NCI-H748 (cell line): ENCODE measurements at regions not wholly inside any gene's neighbourhood (a gene's known extent, or its start where the extent isn't known, plus 50 kb on each side); places are given as distances from the start of the nearest gene placed in this dataset.
"Not testable (repeated sequence)": the region's sequence is repeated elsewhere in the genome, so short reads cannot be mapped to it uniquely, and the experiment has no call there.

Experiments used
- DNase-seq: peaks from one replicate; lab custom pipeline; 2025; ENCODE audit not compliant: unreplicated experiment; lab: John Stamatoyannopoulos, UW

DNA sequence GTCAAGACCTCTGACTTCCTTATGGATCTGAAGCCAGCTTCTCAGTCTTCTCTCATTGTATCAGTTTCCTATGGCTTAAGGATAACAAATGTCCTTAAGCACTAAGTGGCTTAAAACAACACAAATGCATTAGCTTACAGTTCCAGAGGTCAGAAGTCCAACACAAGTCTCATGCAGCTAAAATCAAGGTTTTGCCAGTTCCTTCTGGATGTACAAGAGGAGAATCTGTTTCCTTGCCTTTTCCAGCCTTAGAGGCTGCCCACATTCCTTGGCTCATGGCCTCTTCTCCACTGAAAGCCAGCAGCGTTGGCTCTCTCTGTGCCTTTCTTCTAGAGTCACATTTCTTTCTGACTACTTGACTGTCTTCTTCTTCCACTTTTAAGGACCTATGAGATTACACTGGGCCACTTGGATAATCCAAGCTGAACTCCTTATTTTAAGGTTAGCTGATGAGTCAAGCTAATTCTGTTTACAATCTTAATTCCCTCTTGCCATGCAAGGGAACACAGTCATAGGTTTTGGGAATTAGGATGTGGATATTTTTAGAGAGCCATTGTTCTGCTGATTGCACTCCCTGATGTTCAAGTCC, 179.0 kb downstream of the BCAS1 start:
- no peak for DNase-seq

DNA sequence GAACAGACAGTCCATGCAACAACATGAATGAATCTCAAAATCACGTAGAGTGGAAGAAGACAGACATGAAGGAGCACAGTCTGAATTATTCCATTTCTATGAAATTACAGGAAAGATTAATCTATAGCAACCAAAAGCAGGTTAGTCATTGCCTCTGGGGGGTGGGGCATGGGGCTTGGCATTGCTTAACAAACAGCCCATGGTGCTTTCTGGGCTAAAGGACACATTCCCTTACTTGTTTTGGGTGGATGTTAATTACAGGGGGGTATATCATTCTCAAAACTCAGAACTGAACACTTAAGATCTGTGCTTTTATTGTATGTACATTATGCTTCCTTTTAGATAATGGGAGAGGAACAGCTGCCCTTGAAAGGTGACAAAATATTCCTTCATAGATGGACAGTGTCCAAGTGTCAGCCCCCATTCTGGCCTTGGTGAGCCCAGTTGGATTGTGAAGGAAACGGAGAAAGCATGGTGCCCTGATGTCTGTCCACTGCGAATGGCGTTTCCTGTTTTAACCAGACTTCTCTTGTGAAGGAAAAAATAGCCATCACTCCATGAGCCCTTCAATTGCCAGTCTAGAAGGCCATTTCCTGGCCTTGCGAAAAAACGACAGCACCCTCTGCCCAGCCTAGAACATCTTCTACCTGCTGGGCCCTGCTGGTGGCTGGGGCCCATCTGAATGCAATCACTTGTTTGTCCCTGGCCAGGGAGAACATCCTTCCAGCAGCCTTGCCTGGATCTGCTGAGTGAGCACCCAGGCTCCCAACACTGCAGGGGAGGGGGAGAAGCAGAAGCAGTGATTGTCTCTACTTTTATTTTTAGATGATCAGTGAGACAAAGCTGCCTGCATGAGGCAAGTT, 179.7 kb downstream of the BCAS1 start:
- no peak for DNase-seq

DNA sequence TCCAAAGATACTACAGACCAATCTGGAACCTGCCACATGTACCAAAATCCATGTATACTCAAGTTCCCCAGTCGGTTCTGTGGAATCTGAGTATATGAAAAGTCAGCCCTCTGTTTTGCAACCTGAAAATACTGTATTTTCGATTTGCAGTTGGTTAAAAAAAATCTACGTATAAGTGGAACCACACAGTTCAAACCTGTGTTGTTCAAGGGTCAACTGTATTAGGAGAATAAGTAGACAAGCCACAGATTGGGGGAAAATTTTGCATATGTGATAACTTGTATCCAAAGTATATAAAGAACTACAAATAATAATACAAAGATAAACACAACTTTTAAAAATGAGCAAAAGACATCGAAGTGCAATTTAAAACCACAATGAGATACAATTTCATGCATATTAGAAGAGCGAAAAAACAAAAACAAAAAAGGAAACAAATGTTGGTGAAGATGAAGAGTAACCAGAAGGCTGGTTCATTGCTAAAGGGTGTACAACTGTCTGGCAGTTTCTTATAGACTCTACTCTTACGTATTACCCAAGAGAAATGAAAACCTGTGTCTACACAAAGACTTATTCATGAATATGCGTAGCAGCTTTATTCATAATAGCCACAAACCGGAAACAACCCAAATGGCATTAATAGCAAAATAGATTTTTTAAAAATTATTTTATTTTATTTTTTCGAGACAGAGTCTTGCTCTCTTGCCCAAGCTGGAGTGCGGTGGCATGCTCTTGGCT, 180.8 kb downstream of the BCAS1 start:
- no peak for DNase-seq

DNA sequence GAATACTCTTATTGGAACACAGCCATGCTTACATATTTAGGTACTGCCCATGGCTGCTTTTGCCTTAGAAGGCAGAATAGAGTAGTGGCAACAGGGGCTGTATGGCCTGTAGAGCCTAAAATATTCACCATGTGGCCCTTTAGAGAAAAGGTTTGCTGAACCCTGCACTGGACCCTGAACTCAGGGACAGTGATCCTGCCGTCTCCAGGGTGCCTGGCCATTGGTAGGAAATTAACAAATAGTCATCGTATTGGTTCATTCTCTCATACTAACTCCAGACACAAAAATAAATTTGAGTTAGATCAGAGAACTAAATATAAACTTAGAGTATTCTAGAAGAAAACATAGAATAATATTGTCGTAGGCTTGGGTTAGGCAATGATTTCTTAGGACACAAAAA, 181.4 kb downstream of the BCAS1 start:
- DNase-seq, result no peak

DNA sequence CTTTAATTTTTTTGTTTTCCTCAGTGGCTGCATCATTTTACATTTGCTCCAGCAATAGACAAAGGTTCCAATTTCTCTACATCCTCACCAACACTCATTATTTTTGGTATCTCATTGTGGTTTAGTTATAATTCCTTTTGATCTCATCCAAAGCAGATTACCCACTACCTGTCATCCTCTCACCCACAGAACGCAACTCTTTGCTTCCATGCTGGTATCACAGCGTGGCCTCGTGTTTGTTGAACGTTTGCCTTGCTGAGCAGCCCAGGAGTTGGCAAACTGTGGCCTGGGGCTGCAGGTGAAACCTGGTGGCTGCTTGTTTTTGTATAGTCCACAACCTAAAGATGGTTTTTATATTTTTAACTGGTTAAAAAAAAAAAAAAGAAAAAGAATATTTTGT, 181.9 kb downstream of the BCAS1 start:
- DNase-seq, result no peak

DNA sequence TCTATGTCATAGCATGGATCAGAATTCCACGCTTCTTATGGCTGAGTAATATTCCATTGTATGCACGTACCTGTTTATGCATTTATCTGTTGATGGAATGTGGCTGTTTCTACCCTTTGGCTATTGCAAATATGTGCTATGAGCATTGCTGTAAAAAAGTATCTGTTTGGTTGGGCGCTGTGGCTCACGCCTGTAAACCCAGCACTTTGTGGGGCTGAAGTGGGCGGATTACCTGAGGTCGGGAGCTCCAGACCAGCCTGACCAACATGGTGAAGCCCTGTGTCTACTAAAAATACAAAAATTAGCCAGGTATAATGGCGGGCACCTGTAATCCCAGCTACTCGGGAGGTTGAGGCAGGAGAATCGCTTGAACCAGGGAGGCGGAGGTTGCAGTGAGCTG, 182.4 kb downstream of the BCAS1 start:
- no peak for DNase-seq

DNA sequence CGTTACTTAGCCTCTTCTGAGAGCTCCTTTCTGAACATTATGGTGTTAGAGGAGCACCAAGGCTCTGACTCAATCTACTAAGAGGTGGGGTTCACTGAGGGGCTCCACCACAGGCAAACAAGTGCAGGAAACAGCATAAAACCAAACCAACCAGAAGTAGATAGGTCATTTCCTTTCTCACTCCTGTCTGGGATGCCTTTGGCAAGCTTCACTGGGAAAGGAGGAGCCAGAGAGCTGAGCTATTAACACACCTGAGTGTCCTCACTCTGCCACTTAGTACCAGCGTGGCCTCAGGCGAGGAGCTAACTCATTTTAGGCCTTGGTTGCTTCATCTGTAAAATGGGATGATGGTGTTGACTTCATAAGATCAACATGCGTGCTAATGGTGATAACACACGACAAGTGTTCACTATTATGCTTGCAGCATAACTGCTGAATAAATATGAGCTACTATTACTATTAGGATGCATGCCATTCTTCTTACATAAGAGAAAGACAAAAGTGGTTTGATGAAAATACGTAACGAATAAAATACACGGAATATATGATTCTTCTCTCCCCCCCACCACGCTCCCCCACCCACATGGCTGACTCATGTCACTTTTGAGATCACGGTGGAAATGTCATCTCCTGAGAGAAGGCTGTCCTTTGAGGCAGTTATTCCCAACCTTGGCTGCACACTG, 185.4 kb downstream of the BCAS1 start:
- DNase-seq, result no peak

DNA sequence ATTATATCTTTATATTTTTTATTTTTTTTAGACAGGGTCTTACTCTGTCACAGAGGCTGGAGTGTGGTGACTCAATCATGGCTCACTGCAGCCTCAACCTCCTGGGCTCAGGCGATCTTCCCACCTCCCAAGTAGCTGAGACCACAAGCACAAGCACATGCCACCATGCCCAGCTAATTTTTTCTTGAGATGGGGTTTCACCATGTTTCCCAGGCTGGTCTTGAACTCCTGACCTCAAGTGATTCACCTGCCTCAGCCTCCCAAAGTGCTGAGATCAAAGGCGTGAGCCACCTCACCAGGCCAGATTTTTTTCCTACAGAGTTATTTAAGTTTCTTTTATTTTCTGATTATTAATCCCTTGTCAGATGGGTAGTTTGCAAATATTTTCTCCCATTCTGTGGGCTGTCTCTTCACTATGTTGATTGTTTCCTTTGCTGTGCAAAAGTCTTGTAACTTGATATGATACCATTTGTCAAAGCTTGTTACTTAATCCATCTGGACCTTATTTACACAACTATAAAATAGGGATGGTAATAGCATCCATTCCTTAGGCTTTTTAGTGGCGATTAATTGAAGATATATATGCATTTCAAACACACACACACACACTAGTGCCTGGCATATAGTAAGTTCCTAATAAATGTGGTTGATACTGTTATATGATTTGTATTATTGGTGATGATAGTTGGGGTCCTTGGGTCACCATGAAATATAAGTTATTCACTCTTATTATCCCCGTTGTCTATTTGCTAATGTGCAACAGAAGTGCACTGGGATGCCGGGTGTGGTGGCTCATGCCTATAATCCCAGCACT, 187.1 kb downstream of the BCAS1 start:
- DNase-seq, result no peak

DNA sequence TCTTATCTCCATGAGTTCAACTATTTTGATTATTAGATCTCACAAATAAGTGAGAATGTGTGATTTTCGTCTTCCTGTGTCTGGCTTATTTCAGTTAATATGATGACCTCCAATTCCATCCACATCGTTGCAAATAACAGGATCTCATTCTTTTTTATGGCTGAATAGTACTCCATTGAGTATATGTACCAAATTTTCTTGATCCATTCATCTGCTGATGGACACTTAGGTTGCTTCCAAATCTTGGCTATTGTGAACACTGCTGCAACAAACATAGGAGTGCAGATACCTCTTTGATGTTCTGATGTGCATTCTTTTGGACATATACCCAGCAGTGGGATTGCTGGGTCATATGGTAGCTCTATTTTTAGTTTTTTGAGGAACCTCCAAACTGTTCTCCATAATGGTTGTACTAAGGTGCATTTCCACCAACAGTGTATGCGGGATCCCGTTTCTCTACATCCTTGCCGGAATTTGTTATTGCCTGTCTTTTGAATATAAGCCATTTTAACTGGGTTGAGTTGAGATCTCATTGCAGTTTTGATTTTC, 187.9 kb downstream of the BCAS1 start:
- DNase-seq, result not testable (repeated sequence)

DNA sequence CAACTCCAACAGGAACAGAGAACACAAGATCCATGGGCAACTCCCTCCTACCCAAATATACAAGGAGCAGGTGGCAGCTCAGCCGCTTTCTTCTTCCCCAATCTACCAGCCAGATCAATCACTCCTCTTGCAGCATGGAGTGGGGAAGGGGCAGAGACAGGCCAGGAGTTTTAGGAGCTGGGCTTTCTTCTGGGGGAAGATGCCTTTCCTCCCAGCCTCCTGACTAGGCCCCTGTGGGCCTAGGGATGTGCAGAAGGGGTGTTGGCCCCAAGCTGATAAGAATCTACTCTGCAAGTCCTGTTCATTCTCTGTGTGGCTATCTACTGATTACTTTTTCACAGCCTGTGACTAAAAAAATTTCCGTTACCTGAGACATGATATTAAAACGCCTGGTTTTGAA, 189.0 kb downstream of the BCAS1 start:
- DNase-seq, result no peak

DNA sequence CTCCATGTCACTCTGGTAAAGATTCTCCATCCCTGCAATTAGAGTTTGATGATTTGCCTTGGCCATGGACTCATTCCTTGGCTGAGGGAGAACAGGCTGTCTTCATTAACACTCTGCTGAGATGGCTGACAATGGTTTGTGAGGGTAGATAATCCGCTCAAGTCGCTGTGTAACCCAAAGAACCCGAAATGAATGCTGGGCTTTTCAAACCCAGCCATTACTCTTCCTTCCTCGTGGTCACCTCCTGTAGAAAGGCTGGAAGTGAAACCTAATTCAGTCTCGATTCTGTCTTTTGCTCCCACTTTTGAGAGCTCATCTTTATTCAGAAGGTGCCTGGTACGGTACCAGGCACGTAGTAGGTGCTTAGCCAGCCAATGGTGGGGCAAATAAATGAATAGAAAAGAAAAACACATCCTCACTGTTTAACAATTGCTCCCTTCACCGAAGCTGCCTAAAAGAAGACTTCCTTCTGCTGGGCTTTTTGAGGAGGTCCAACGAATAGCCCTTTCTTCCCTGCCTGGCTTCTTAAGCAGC, 190.2 kb downstream of the BCAS1 start:
- DNase-seq, result no peak

DNA sequence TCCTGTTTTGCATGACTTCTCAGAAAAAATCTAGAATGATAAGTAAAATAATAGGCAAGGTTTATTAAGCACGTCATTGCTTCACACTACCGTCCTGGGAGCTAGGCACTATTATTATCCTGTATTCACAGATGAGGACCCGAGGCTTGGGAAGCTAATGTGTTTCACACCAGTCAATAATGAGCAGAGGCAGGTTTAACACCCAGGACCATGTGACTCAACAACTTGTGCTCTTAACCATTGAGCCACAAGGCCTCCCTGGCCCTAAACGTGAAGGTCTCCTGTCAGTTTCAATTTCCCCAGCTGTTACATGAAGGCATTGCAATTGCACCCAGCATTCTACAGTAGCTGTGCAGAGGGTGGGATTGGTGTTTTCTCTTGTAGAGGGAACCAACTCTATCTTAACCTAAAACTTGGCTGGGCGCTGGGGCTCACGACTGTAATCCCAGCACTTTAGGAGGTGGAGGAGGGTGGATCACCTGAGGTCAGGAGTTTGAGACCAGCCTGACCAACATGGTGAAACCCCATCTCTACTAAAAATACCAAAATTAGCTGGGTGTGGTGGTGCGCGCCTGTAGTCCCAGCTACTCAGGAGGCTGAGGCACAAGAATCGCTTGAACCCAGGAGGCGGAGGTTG, 191.2 kb downstream of the BCAS1 start:
- DNase-seq, result no peak

DNA sequence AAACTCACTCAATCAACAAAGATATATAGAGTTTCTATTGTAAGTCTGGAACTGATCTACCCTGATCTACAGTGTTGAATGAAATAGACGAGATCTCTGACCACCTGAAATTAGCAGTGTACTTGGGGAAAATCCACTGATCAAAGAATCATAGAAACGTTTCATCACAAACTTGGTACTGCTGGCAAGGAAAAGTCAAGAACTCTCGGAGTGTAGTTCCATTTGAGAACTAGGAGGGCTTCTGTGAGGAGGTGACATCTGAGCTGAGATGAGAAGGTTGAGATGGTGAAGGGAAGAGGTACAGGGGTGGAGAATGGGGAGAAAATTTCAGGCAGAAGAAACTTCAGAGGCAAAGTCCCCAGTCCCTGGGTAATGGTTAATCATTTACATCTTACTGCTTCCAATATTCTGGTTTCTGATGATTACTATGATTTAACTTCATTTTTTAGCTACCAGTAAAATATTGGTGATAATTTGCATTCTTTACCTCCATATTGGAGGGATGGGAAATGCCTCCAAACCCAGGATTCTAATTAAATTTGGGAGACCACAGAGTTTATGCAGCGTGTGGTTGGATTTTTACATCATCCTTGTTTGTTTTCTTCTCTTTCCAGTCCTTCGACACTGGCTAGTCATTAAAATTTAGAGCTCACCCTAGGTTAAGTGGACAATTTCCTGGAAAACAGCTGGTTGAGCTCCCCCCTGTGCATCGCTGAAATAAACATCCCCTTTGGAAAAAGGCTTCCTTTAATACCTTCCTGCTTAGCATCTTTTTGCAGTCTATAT, 191.9 kb downstream of the BCAS1 start:
- no peak for DNase-seq

DNA sequence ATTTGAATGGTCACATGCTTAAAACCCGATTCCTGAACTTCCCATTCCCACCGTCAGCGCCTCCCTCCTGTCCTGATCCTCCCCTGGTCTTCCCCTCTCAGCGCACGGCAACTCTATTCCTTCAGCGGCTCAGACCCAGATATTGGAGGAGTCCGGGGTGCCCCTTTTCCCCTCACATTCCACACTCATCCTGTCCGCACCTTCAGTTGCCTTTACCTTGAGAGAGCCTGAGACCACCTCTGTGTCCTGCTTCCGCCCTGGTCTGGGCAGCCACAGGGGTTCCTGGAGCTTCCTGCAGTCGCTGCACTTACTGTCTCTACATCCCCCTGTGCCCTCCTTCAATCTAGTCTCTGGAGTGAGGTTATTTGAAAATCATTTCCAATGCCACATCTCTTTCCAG, 193.4 kb downstream of the BCAS1 start:
- DNase-seq, result no peak

DNA sequence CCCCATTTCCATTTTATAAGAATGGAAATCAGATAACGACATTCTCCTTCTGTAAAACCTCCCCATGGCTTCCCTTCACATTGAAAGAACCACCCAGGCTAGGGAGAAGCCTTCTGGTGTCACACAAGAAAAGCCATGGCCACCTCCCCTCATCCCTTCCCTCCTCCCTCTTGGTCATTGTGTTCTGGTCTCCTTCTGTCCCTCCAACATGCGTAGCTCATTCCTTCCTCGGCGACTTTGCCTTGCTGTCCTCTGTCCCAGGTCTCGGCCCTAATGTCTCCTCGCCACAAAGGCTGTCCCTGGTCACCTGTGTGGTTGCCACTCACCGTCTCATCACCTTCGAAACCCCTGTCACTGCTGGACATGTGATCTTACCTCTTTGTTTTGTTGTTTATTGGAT, 193.9 kb downstream of the BCAS1 start:
- DNase-seq, result no peak

DNA sequence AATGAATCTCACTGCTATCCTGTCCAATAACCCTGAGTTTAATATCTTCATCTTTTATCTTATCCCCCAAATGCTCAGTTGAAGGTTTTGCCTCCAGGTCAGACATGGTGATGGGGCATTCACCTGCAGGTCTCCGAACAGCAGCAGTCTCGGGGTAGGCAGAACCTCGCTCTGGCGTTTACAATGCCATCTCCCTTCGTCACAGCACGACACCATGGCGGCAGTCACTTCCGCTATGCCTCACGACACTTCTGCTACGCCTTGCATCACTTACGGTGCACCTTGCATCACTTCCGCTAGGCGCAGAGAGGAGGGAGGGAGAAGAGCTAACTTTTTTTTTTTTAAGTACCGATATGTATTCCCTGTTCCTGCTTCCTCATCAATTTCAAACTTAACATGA, 194.9 kb downstream of the BCAS1 start:
- DNase-seq, result no peak

DNA sequence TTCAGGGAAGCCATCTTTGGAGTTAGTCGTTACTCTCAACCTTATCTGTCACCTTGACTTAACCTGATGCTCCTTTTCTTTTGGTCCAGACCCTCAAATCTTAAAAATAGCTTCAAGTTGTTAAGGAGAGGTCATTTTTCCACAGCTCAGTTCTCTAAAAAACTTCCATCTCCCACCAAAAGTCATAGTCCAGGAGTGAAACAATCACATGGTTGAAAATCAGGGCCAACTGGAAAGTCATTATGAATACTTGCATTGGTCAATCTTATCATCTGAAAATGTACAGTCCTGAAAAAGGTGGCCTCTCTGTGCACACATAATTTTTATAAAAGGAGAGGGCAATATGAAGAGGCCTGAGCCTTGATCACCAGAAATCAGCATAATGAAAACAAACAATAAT, 195.7 kb downstream of the BCAS1 start:
- no peak for DNase-seq

DNA sequence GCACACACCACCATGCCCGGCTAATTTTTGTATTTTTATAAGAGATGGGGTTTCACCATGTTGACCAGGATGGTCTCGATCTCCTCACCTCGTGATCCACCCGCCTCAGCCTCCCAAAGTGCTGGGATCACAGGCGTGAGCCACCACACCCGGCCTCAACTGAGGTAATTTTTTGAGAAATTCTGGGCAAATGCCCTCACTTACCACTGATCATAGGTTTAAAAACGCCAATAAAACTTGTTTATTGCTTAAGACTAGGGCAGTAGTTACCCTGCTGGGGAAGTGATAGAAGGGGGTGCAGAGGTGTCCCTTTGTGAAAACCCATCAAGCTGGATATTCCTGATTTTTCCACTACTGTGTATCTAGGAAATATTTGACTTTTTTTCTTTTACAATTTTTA, 196.3 kb downstream of the BCAS1 start:
- no peak for DNase-seq

DNA sequence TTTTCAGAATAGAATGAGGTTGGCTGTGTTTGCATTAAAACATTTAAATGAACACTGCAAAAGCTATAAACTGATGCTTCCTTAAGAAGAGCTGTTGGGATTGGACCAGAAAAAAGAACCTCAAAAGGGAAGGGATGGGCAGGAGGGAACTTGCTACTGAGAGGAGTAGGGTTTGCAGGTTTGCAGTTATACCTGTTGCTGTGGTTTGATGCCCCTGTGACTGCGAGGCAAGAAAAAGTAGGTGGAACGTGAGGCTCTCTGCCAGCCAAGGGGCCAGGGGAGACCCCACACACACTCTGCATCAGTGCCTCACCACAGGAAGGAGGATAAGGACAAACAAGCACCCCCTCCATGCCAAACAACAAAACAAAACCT, 197.2 kb downstream of the BCAS1 start:
- no peak for DNase-seq
